ENCODE measurements at regions not wholly inside any gene's neighbourhood (a gene's known extent, or its start where the extent isn't known, plus 50 kb on each side); places are given as distances from the start of the nearest gene placed in this dataset.
"Not testable (repeated sequence)": the region's sequence is repeated elsewhere in the genome, so short reads cannot be mapped to it uniquely, and the experiment has no call there.

GRCh38 chr9:97109194-97109811 lies 70.4 kb upstream of the CTSV start:
- no peak overlapping the region for H3K4me3 ChIP-seq (ENCODE audit: low read depth, low read length)
- peak; percentile 58 for DNase-seq (ENCODE audit: low read depth)
- TF ChIP-seq CTCF (IDR thresholded peaks at IDR 0.05; ENCODE audit: insufficient read depth, low read depth, low read length, missing control alignments), result peak; percentile 56

GRCh38 chr9:97105220-97105619 lies 66.3 kb upstream of the CTSV start:
- H3K4me3 ChIP-seq (ENCODE audit: low read depth, low read length); DNase-seq (ENCODE audit: low read depth): not testable (repeated sequence)

GRCh38 chr9:97103613-97104383 lies 64.9 kb upstream of the CTSV start:
- not testable (repeated sequence) for DNase-seq (ENCODE audit: low read depth); H3K4me3 ChIP-seq (ENCODE audit: low read depth, low read length)

- H3K4me3 ChIP-seq (ENCODE audit: low read depth, low read length); DNase-seq (ENCODE audit: low read depth): not testable (repeated sequence)
These were observed 60.6 kb upstream of the CTSV start for GRCh38 chr9:97099540-97099939.

GRCh38 chr9:97096793-97097192 lies 57.9 kb upstream of the CTSV start:
- TF ChIP-seq CTCF (IDR thresholded peaks at IDR 0.05; ENCODE audit: insufficient read depth, low read depth, low read length, missing control alignments), result no peak
- DNase-seq (ENCODE audit: low read depth), result no peak
- H3K4me3 ChIP-seq (ENCODE audit: low read depth, low read length), result no peak overlapping the region

- not testable (repeated sequence) for H3K4me3 ChIP-seq (ENCODE audit: low read depth, low read length); DNase-seq (ENCODE audit: low read depth)
These were observed 50.4 kb upstream of the CTSV start for GRCh38 chr9:97089361-97089760.

All from GM12865 (cell line).